Islet of Langerhans (tissue), 1 donor: ENCODE measurements at regions not wholly inside any gene's neighbourhood (a gene's known extent, or its start where the extent isn't known, plus 50 kb on each side); places are given as distances from the start of the nearest gene placed in this dataset.

Experiments
- FAIRE-seq: peaks from one replicate; lab custom pipeline; 2011; peaks lifted over from hg19 to GRCh38; lab: Jason Lieb, UNC

- FAIRE-seq: no peak
These were observed 418.1 kb upstream of the KLF4 start for GRCh38 chr9:107907715-107908114.

- no peak for FAIRE-seq
These were observed 417.7 kb upstream of the KLF4 start for GRCh38 chr9:107907255-107907654.

GRCh38 chr9:107906074-107906473 lies 416.5 kb upstream of the KLF4 start:
- no peak for FAIRE-seq

GRCh38 chr9:107905308-107906020 lies 415.9 kb upstream of the KLF4 start:
- FAIRE-seq: no peak

- FAIRE-seq: no peak
These were observed 410.4 kb upstream of the KLF4 start for GRCh38 chr9:107899961-107900330.

- no peak for FAIRE-seq
These were observed 409.2 kb upstream of the KLF4 start for GRCh38 chr9:107898761-107899160.

- FAIRE-seq: no peak
These were observed 407.0 kb upstream of the KLF4 start for GRCh38 chr9:107896544-107896943.

- FAIRE-seq: no peak
These were observed 406.0 kb upstream of the KLF4 start for GRCh38 chr9:107895501-107896001.

- no peak for FAIRE-seq
These were observed 405.1 kb upstream of the KLF4 start for GRCh38 chr9:107894572-107895261.

GRCh38 chr9:107890921-107891465 lies 401.4 kb upstream of the KLF4 start:
- FAIRE-seq: no peak

- no peak for FAIRE-seq
These were observed 399.2 kb upstream of the KLF4 start for GRCh38 chr9:107888773-107889227.

- FAIRE-seq: no peak
These were observed 397.3 kb upstream of the KLF4 start for GRCh38 chr9:107886826-107887225.

- no peak for FAIRE-seq
These were observed 394.0 kb upstream of the KLF4 start for GRCh38 chr9:107883496-107884124.

GRCh38 chr9:107881626-107882300 lies 392.2 kb upstream of the KLF4 start:
- no peak for FAIRE-seq

GRCh38 chr9:107878462-107878861 lies 388.9 kb upstream of the KLF4 start:
- no peak for FAIRE-seq

GRCh38 chr9:107875571-107875980 lies 386.0 kb upstream of the KLF4 start:
- no peak for FAIRE-seq

GRCh38 chr9:107874591-107875369 lies 385.2 kb upstream of the KLF4 start:
- no peak for FAIRE-seq

GRCh38 chr9:107874137-107874536 lies 384.6 kb upstream of the KLF4 start:
- FAIRE-seq: no peak

GRCh38 chr9:107872457-107873192 lies 383.1 kb upstream of the KLF4 start:
- no peak for FAIRE-seq

- FAIRE-seq: no peak
These were observed 381.5 kb upstream of the KLF4 start for GRCh38 chr9:107870927-107871680.
